SK-N-SH treated with all-trans-retinoic acid at 6 μM for 48 hours (cell line): ENCODE measurements at regions not wholly inside any gene's neighbourhood (a gene's known extent, or its start where the extent isn't known, plus 50 kb on each side); places are given as distances from the start of the nearest gene placed in this dataset.
"Not testable (repeated sequence)": the region's sequence is repeated elsewhere in the genome, so short reads cannot be mapped to it uniquely, and the experiment has no call there.

Source experiments
- ATAC-seq: fragments of 200-7000 bp; cut with Tn5 transposase; 3 replicates; pipeline ENCODE4 v1.9.1; 2020; ENCODE audit warnings: mild to moderate bottlenecking, moderate library complexity
- ARNTL ChIP-seq: fragments of 450-650 bp; formaldehyde crosslinking; IDR thresholded peaks from 2 replicates; pipeline ENCODE4 v1.5.0; 2020; ENCODE audit warnings: low read depth, mild to moderate bottlenecking, moderate library complexity, borderline replicate concordance
- BACH2 ChIP-seq: fragments of 250-450 bp; sonication (Bioruptor Pico); IDR thresholded peaks from 2 replicates; pipeline ENCODE4 v1.9.0; 2021; ENCODE audit warnings: mild to moderate bottlenecking, borderline replicate concordance
- CSDC2 ChIP-seq: fragments of 250-450 bp; sonication (Bioruptor Pico); IDR thresholded peaks from 2 replicates; pipeline ENCODE4 v1.5.0; 2020; ENCODE audit warnings: mild to moderate bottlenecking, moderate library complexity
- GLIS3 ChIP-seq: fragments of 250-450 bp; sonication (Bioruptor Pico); IDR thresholded peaks from 2 replicates; pipeline ENCODE4 v1.5.0; 2020; ENCODE audit warnings: mild to moderate bottlenecking, moderate library complexity
- ISL1 ChIP-seq: fragments of 250-450 bp; sonication (Bioruptor Pico); IDR thresholded peaks from 2 replicates; pipeline ENCODE4 v2.1.2; 2022; ENCODE audit warnings: mild to moderate bottlenecking, moderate library complexity
- OSR1 ChIP-seq: fragments of 250-450 bp; sonication (Bioruptor Pico); IDR thresholded peaks from 2 replicates; pipeline ENCODE4 v1.8.0; 2022; ENCODE audit warnings: moderate library complexity, mild to moderate bottlenecking, inconsistent platforms
- PPARA ChIP-seq: fragments of 250-450 bp; sonication (Bioruptor Pico); IDR thresholded peaks from 2 replicates; pipeline ENCODE4 v1.5.0; 2020; ENCODE audit warnings: mild to moderate bottlenecking, borderline replicate concordance
- SNAI2 ChIP-seq: fragments of 250-450 bp; sonication (Bioruptor Pico); IDR thresholded peaks from 2 replicates; pipeline ENCODE4 v1.5.0; 2020; ENCODE audit warnings: mild to moderate bottlenecking, moderate library complexity
- TCF4 ChIP-seq: fragments of 250-450 bp; sonication (Bioruptor Pico); IDR thresholded peaks from 2 replicates; pipeline ENCODE4 v1.8.0; 2021; ENCODE audit warnings: mild to moderate bottlenecking, moderate library complexity, borderline replicate concordance
- ZFP3 ChIP-seq: fragments of 250-450 bp; sonication (Bioruptor Pico); IDR thresholded peaks from 2 replicates; pipeline ENCODE4 v1.5.0; 2020; ENCODE audit warnings: mild to moderate bottlenecking, moderate library complexity
- ZNF565 ChIP-seq: fragments of 450-650 bp; formaldehyde crosslinking; conservative IDR thresholded peaks from 2 replicates; pipeline ENCODE4 v1.5.0; 2020; ENCODE audit warnings: low read depth, mild to moderate bottlenecking, moderate library complexity
- ZNF70 ChIP-seq: fragments of 450-650 bp; formaldehyde crosslinking; IDR thresholded peaks from 2 replicates; pipeline ENCODE4 v1.5.0; 2020; ENCODE audit warnings: mild to moderate bottlenecking, moderate library complexity
- TF ChIP-seq, protein P1 (sequence below): fragments of 250-450 bp; sonication (Bioruptor Pico); IDR thresholded peaks from 2 replicates; pipeline ENCODE4 v1.5.1; 2020; ENCODE audit warnings: low read depth, mild to moderate bottlenecking, moderate library complexity
- TF ChIP-seq, protein P2 (sequence below): fragments of 250-450 bp; sonication (Bioruptor Pico); IDR thresholded peaks from 2 replicates; pipeline ENCODE4 v1.5.1; 2021; ENCODE audit warnings: mild to moderate bottlenecking, moderate library complexity
- TF ChIP-seq, protein P3 (sequence below): fragments of 250-450 bp; sonication (Bioruptor Pico); IDR thresholded peaks from 2 replicates; pipeline ENCODE4 v1.5.0; 2020; ENCODE audit warnings: mild to moderate bottlenecking, moderate library complexity
- TF ChIP-seq, protein P4 (sequence below): fragments of 250-450 bp; sonication (Bioruptor Pico); IDR thresholded peaks from 2 replicates; pipeline ENCODE4 v1.8.0; 2021; ENCODE audit warnings: low read depth, mild to moderate bottlenecking, moderate library complexity, borderline replicate concordance
- TF ChIP-seq, protein P5 (sequence below): fragments of 250-450 bp; sonication (Bioruptor Pico); IDR thresholded peaks from 2 replicates; pipeline ENCODE4 v1.8.0; 2020; ENCODE audit warnings: mild to moderate bottlenecking, moderate library complexity, borderline replicate concordance

DNA sequence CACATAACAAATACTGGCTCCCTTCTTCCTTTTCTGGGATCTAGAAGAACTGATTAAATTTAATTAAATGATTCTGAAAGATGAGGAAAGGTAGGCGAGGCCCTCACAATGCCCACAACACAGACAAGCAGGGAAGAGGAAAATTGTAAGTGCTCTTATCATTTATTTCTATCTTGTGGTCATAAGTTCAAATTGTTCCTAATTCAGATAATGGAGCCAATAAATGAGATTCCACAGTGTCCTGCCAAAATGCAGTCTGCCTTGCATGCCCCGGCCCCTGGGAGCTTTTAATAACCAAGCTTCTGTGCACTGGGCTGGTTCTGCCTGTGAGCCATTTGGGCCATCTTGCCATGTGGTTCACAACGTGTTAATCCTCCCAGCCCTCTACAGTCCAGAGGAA, 97.0 kb downstream of the CMC2 start (continued):
- TF ChIP-seq ARNTL (CRISPR knock-in tag) (no peak), ZNF565 (CRISPR knock-in tag) (no peak), SNAI2 (CRISPR knock-in tag) (no peak), TCF4 (peak; percentile 77), OSR1 (no peak), GLIS3 (no peak), ZNF70 (CRISPR knock-in tag) (no peak), BACH2 (CRISPR knock-in tag) (no peak), CSDC2 (no peak)
- TF ChIP-seq, protein P1, sequence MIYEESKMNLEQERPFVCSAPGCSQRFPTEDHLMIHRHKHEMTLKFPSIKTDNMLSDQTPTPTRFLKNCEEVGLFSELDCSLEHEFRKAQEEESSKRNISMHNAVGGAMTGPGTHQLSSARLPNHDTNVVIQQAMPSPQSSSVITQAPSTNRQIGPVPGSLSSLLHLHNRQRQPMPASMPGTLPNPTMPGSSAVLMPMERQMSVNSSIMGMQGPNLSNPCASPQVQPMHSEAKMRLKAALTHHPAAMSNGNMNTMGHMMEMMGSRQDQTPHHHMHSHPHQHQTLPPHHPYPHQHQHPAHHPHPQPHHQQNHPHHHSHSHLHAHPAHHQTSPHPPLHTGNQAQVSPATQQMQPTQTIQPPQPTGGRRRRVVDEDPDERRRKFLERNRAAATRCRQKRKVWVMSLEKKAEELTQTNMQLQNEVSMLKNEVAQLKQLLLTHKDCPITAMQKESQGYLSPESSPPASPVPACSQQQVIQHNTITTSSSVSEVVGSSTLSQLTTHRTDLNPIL (CRISPR knock-in tag), result no peak
- TF ChIP-seq, protein P2, sequence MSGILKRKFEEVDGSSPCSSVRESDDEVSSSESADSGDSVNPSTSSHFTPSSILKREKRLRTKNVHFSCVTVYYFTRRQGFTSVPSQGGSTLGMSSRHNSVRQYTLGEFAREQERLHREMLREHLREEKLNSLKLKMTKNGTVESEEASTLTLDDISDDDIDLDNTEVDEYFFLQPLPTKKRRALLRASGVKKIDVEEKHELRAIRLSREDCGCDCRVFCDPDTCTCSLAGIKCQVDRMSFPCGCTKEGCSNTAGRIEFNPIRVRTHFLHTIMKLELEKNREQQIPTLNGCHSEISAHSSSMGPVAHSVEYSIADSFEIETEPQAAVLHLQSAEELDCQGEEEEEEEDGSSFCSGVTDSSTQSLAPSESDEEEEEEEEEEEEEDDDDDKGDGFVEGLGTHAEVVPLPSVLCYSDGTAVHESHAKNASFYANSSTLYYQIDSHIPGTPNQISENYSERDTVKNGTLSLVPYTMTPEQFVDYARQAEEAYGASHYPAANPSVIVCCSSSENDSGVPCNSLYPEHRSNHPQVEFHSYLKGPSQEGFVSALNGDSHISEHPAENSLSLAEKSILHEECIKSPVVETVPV (CRISPR knock-in tag), result no peak
- TF ChIP-seq, all 23 proteins: peak for 3

DNA sequence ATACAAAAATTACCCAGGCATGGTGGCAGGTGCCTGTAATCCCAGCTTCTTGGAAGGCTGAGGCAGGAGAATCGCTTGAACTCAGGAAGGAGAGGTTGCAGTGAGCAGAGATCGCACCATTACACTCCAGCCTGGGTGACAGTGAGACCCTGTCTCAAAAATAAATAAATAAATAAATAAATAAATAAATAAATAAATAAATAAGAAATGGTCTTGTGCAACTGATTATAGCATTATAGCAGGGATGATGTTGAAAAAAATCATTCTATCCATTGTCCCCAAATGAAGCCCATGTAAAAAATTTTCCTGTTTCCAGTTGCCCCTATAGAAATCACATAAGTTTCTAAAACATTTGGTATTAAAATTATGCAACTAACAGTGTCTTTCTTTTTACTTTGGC, 100.5 kb downstream of the CMC2 start:
- ATAC-seq, result not testable (repeated sequence)

DNA sequence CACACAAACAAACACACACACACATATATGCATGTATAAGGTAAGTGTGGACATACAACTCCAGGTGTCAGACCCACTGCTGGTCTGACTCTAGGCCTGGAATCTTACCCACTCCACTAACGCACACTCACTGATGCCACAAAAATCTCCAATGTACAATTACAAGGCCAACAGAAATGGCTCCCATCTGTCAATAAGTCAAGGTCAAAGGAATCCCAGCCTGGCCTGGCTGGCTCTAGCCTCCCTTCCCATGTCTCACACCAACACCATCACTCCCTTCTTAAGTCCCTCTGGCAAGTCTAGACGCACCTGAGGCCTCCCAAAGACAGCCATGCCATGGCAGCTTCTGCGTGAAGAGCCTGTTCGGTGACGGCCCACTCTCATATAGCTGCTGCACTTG, 99.2 kb upstream of the CDYL2 start:
- ATAC-seq, result no peak
- TF ChIP-seq, protein P1 (CRISPR knock-in tag), result no peak
- TF ChIP-seq, protein P3, sequence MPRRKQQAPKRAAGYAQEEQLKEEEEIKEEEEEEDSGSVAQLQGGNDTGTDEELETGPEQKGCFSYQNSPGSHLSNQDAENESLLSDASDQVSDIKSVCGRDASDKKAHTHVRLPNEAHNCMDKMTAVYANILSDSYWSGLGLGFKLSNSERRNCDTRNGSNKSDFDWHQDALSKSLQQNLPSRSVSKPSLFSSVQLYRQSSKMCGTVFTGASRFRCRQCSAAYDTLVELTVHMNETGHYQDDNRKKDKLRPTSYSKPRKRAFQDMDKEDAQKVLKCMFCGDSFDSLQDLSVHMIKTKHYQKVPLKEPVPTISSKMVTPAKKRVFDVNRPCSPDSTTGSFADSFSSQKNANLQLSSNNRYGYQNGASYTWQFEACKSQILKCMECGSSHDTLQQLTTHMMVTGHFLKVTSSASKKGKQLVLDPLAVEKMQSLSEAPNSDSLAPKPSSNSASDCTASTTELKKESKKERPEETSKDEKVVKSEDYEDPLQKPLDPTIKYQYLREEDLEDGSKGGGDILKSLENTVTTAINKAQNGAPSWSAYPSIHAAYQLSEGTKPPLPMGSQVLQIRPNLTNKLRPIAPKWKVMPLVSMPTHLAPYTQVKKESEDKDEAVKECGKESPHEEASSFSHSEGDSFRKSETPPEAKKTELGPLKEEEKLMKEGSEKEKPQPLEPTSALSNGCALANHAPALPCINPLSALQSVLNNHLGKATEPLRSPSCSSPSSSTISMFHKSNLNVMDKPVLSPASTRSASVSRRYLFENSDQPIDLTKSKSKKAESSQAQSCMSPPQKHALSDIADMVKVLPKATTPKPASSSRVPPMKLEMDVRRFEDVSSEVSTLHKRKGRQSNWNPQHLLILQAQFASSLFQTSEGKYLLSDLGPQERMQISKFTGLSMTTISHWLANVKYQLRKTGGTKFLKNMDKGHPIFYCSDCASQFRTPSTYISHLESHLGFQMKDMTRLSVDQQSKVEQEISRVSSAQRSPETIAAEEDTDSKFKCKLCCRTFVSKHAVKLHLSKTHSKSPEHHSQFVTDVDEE, result no peak
- TF ChIP-seq ZNF70 (CRISPR knock-in tag) (no peak), GLIS3 (no peak), ZFP3 (no peak), CSDC2 (no peak)
- TF ChIP-seq, protein P4, sequence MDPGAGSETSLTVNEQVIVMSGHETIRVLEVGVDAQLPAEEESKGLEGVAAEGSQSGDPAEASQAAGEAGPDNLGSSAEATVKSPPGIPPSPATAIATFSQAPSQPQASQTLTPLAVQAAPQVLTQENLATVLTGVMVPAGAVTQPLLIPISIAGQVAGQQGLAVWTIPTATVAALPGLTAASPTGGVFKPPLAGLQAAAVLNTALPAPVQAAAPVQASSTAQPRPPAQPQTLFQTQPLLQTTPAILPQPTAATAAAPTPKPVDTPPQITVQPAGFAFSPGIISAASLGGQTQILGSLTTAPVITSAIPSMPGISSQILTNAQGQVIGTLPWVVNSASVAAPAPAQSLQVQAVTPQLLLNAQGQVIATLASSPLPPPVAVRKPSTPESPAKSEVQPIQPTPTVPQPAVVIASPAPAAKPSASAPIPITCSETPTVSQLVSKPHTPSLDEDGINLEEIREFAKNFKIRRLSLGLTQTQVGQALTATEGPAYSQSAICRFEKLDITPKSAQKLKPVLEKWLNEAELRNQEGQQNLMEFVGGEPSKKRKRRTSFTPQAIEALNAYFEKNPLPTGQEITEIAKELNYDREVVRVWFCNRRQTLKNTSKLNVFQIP, result no peak
- TF ChIP-seq, protein P5, sequence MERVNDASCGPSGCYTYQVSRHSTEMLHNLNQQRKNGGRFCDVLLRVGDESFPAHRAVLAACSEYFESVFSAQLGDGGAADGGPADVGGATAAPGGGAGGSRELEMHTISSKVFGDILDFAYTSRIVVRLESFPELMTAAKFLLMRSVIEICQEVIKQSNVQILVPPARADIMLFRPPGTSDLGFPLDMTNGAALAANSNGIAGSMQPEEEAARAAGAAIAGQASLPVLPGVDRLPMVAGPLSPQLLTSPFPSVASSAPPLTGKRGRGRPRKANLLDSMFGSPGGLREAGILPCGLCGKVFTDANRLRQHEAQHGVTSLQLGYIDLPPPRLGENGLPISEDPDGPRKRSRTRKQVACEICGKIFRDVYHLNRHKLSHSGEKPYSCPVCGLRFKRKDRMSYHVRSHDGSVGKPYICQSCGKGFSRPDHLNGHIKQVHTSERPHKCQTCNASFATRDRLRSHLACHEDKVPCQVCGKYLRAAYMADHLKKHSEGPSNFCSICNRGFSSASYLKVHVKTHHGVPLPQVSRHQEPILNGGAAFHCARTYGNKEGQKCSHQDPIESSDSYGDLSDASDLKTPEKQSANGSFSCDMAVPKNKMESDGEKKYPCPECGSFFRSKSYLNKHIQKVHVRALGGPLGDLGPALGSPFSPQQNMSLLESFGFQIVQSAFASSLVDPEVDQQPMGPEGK (CRISPR knock-in tag), result no peak

DNA sequence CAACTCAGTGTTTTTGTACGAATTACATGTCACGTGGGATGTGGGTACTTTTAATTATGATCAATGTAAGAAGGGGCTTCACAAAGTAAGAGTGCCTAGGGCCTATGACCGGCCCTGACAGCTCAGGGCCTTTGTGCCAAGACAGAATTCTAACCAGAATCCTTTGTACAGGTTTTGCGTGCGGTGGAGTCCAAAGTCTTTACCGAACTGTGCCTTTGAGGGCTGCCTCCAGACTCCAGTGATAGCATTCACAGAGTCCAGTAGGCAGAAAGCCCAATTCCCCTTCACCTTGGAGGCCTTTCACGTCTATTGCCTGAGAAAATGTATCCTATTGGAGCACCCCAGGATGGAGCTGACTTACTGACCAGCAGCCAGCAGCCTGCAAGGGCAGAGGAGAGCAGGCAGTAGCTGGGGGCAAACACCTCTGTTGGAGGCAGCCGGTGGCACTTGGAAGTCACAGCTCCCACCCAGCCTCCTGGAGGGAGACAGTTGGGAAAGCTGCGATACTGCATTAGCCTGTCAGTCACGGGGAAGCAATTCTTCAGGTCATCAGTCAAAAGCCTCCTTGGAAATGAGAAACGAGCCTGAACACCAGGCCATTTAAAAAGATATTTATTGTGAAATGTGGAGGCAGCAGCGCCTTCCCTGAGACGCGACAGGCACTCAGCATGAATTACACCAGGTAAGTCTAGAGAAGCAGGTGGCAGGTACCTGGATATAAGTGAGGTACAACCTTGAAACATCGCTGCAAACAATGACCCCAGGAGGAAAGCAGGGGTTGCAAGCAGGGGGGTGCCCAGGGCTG, 98.1 kb upstream of the CDYL2 start:
- ATAC-seq, result no peak
- TF ChIP-seq GLIS3 (no peak), ZNF565 (CRISPR knock-in tag) (no peak), ISL1 (no peak), SNAI2 (CRISPR knock-in tag) (no peak), PPARA (no peak)
- TF ChIP-seq, protein P4, result no peak
